ENCODE measurements at regions not wholly inside any gene's neighbourhood (a gene's known extent, or its start where the extent isn't known, plus 50 kb on each side); places are given as distances from the start of the nearest gene placed in this dataset.

DNA sequence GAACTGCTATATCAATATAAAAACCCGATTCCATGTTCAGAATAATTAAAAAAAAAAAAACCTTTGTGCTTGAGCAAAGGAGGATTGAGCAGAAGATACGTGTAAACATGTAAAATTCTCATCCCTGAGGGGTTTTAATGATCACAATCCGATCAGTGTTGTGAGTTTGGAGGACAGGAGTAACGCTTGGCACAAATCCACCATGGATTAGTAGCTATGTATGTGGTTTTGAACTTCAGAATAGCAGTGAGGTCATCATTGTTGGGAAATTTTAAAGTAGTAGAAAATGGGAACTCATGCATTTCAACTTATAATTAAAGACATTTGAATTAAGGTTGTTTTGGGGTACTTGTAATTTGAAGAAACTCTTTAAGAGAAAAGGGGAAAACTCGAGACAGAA lies 203.2 kb downstream of the RPS12 start:
- H4K20me1 ChIP-seq (ENCODE audit: insufficient read depth, poor library complexity, severe bottlenecking): no peaks in the 10 kb centered on the region
- 78% methylated on average over 5 of the region's 5 CpGs for WGBS (ENCODE audit: low lambda C conversion rate, missing lambda C conversion rate)
- H3K36me3 ChIP-seq (replicated peaks; ENCODE audit: insufficient read depth, low read depth): no peaks in the 10 kb centered on the region
- no peak overlapping the region for H3K4me2 ChIP-seq
- H3K27ac ChIP-seq: no peak overlapping the region
- H3K4me3 ChIP-seq: no peak overlapping the region
- no peak for DNase-seq (ENCODE audit: low spot score)
- H3K4me1 ChIP-seq (ENCODE audit: insufficient read depth): no peaks in the 10 kb centered on the region
- no peaks in the 10 kb centered on the region for H3K79me2 ChIP-seq
- no peaks in the 10 kb centered on the region for H3K27me3 ChIP-seq
- H3K9me3 ChIP-seq (ENCODE audit: low read depth): no peaks in the 10 kb centered on the region
- TF ChIP-seq, protein P1, sequence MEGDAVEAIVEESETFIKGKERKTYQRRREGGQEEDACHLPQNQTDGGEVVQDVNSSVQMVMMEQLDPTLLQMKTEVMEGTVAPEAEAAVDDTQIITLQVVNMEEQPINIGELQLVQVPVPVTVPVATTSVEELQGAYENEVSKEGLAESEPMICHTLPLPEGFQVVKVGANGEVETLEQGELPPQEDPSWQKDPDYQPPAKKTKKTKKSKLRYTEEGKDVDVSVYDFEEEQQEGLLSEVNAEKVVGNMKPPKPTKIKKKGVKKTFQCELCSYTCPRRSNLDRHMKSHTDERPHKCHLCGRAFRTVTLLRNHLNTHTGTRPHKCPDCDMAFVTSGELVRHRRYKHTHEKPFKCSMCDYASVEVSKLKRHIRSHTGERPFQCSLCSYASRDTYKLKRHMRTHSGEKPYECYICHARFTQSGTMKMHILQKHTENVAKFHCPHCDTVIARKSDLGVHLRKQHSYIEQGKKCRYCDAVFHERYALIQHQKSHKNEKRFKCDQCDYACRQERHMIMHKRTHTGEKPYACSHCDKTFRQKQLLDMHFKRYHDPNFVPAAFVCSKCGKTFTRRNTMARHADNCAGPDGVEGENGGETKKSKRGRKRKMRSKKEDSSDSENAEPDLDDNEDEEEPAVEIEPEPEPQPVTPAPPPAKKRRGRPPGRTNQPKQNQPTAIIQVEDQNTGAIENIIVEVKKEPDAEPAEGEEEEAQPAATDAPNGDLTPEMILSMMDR (IDR thresholded peaks at IDR 0.05; ENCODE audit: poor library complexity): no peak
- TF ChIP-seq EZH2 (IDR thresholded peaks at IDR 0.05; ENCODE audit: borderline replicate concordance) (no peak), EZH2phosphoT487 (IDR thresholded peaks at IDR 0.05; ENCODE audit: low read depth, severe bottlenecking, unreplicated experiment) (no peak)
- no peak overlapping the region for H2AFZ ChIP-seq
- H3K9me2 ChIP-seq (replicated peaks; ENCODE audit: insufficient read depth): no peaks in the 10 kb centered on the region

DNA sequence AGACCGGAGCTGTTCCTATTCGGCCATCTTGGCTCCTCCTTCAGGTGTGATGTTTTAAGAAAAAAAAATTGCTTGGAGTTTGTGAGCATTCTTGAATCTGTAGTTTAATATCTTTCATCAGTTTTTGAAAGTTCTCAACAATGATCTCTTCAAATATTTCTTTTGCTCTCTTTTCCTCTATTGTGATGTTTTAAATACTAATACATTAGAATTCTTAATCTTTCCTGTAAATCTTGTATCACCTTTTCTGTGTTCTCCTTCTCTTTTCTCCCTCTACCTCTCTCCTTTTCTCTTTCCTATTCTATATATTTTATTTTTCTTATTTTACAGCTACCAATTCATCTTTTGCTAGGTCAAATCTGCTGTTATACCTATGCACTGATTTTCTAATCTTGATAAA lies 212.3 kb downstream of the RPS12 start:
- no peaks in the 10 kb centered on the region for H3K79me2 ChIP-seq
- H3K4me2 ChIP-seq: no peak overlapping the region
- H3K27ac ChIP-seq: no peak overlapping the region
- 89% methylated on average over 2 of the region's 2 CpGs for WGBS (ENCODE audit: low lambda C conversion rate, missing lambda C conversion rate)
- no peaks in the 10 kb centered on the region for H3K36me3 ChIP-seq (replicated peaks; ENCODE audit: insufficient read depth, low read depth)
- H2AFZ ChIP-seq: no peak overlapping the region
- H3K27me3 ChIP-seq: no peaks in the 10 kb centered on the region
- no peak overlapping the region for H3K4me3 ChIP-seq
- DNase-seq (ENCODE audit: low spot score): no peak
- H3K9me2 ChIP-seq (replicated peaks; ENCODE audit: insufficient read depth): no peaks in the 10 kb centered on the region
- no peak for TF ChIP-seq EZH2 (IDR thresholded peaks at IDR 0.05; ENCODE audit: borderline replicate concordance)
- no peak for TF ChIP-seq EZH2phosphoT487 (IDR thresholded peaks at IDR 0.05; ENCODE audit: low read depth, severe bottlenecking, unreplicated experiment)
- TF ChIP-seq, protein P1 (IDR thresholded peaks at IDR 0.05; ENCODE audit: poor library complexity): no peak
- H3K4me1 ChIP-seq (ENCODE audit: insufficient read depth): no peaks in the 10 kb centered on the region
- H4K20me1 ChIP-seq (ENCODE audit: insufficient read depth, poor library complexity, severe bottlenecking): no peaks in the 10 kb centered on the region
- no peaks in the 10 kb centered on the region for H3K9me3 ChIP-seq (ENCODE audit: low read depth)

DNA sequence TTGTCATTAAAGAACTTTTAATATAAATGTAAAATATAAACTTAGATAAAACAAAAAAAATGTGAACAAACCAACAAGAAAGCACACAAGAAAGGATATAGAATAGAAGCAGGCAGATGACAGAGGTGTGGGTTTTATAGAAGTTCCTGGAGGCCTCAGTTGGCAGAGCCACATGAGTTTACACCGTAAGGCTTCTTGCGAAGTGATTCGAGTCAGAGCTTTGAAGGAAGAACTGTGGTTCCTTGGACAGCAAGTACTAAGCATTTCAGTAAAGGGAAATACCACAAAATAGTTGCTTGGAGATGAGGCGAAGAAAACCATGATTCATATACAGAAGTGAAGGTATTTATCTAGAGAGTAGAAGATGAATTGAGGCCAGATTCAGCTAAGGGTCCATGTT lies 207.9 kb upstream of the EYA4 start:
- Histone ChIP-seq H3K4me2 (no peak overlapping the region), H3K36me3 (replicated peaks; ENCODE audit: insufficient read depth, low read depth) (no peaks in the 10 kb centered on the region), H2AFZ (no peak overlapping the region), H3K9me2 (replicated peaks; ENCODE audit: insufficient read depth) (no peaks in the 10 kb centered on the region), H3K27me3 (no peaks in the 10 kb centered on the region), H3K4me3 (no peak overlapping the region), H3K4me1 (ENCODE audit: insufficient read depth) (no peaks in the 10 kb centered on the region), H3K27ac (no peak overlapping the region), H3K9me3 (ENCODE audit: low read depth) (no peaks in the 10 kb centered on the region), H3K79me2 (no peaks in the 10 kb centered on the region), H4K20me1 (ENCODE audit: insufficient read depth, poor library complexity, severe bottlenecking) (no peaks in the 10 kb centered on the region)
- 95% methylated on average over 4 of the region's 4 CpGs for WGBS (ENCODE audit: low lambda C conversion rate, missing lambda C conversion rate)
- no peak for TF ChIP-seq EZH2 (IDR thresholded peaks at IDR 0.05; ENCODE audit: borderline replicate concordance)
- no peak for DNase-seq (ENCODE audit: low spot score)

DNA sequence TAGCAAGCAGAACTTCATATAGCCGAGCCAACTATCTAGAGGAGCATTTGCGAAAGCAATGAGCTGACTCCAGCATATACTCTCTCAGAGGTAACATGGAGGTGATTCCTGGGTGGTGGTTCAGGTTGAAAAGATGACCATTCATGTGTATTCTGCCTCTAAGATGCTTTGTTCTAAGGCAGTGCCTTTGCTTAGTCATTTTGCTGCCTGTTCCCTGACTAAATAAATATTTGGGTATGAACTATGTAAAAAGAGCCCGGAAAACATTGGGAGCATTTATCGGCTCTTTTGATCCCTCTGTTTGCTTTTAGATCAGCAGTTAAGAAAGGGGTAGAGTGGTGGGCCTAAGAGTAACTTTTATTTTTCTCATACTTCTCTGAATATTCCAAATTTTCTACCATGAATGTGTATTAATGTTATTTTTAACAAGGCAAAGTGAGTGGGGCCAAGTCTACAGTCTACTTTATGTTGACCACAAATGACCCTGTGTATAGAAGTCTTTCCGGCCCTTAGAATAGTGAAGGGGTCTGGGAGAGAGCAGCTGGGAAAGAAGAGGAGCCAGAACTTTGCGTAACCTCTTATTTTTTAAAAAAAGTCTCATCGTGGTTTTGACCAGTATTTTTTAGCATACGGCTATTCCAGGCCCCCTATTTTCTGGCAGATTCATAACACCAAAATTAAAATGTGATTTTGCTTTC lies 206.5 kb upstream of the EYA4 start:
- no peak for DNase-seq (ENCODE audit: low spot score)
- TF ChIP-seq, protein P1 (IDR thresholded peaks at IDR 0.05; ENCODE audit: poor library complexity): no peak
- TF ChIP-seq EZH2 (IDR thresholded peaks at IDR 0.05; ENCODE audit: borderline replicate concordance): no peak
- TF ChIP-seq EZH2phosphoT487 (IDR thresholded peaks at IDR 0.05; ENCODE audit: low read depth, severe bottlenecking, unreplicated experiment): no peak
- no peaks in the 10 kb centered on the region for H3K27me3 ChIP-seq
- H3K36me3 ChIP-seq (replicated peaks; ENCODE audit: insufficient read depth, low read depth): no peaks in the 10 kb centered on the region
- H3K79me2 ChIP-seq: no peaks in the 10 kb centered on the region
- H2AFZ ChIP-seq: no peak overlapping the region
- H3K4me2 ChIP-seq: no peak overlapping the region
- no peak overlapping the region for H3K4me3 ChIP-seq
- no peaks in the 10 kb centered on the region for H3K9me2 ChIP-seq (replicated peaks; ENCODE audit: insufficient read depth)
- H3K27ac ChIP-seq: no peak overlapping the region
- no peaks in the 10 kb centered on the region for H4K20me1 ChIP-seq (ENCODE audit: insufficient read depth, poor library complexity, severe bottlenecking)
- no peaks in the 10 kb centered on the region for H3K4me1 ChIP-seq (ENCODE audit: insufficient read depth)
- no peaks in the 10 kb centered on the region for H3K9me3 ChIP-seq (ENCODE audit: low read depth)
- WGBS (ENCODE audit: low lambda C conversion rate, missing lambda C conversion rate): 74% methylated on average over 8 of the region's 8 CpGs
